ENCODE measurements at regions not wholly inside any gene's neighbourhood (a gene's known extent, or its start where the extent isn't known, plus 50 kb on each side); places are given as distances from the start of the nearest gene placed in this dataset.

DNA sequence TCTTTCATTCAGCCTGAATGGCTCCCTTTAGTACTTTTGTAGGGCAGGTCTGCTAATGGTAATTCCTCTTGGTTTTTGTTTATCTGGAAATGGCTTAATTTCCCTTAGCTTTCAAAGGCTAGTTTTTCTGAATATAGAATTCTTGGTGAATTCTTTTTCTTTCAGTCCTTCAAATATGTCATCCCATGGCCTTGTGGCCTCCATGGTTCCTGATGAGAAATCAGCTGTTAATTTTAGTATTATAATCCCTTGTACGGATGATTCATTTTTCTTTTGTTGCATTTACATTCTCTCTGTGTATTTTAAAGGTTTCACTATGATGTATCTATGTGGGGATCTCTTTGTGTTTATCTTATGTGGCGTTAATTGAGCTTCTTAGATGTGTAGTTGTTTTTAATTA, 179.6 kb upstream of the ARG1 start:
- TF ChIP-seq POLR2A (IDR thresholded peaks at IDR 0.05) (no peak), POLR2AphosphoS5 (IDR thresholded peaks at IDR 0.05) (no peak)
- TF ChIP-seq, protein P1, sequence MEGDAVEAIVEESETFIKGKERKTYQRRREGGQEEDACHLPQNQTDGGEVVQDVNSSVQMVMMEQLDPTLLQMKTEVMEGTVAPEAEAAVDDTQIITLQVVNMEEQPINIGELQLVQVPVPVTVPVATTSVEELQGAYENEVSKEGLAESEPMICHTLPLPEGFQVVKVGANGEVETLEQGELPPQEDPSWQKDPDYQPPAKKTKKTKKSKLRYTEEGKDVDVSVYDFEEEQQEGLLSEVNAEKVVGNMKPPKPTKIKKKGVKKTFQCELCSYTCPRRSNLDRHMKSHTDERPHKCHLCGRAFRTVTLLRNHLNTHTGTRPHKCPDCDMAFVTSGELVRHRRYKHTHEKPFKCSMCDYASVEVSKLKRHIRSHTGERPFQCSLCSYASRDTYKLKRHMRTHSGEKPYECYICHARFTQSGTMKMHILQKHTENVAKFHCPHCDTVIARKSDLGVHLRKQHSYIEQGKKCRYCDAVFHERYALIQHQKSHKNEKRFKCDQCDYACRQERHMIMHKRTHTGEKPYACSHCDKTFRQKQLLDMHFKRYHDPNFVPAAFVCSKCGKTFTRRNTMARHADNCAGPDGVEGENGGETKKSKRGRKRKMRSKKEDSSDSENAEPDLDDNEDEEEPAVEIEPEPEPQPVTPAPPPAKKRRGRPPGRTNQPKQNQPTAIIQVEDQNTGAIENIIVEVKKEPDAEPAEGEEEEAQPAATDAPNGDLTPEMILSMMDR (IDR thresholded peaks at IDR 0.05), result no peak

All from sigmoid colon (tissue), 4 donors.